GM19025 (cell line): ENCODE measurements at regions not wholly inside any gene's neighbourhood (a gene's known extent, or its start where the extent isn't known, plus 50 kb on each side); places are given as distances from the start of the nearest gene placed in this dataset.
"Not testable (repeated sequence)": the region's sequence is repeated elsewhere in the genome, so short reads cannot be mapped to it uniquely, and the experiment has no call there.

ENCODE experiments used
- ATAC-seq: cut with Tn5 transposase; IDR thresholded peaks from one replicate; pipeline ENCODE4 v1.9.1; 2021; ENCODE audit warnings: mild to moderate bottlenecking, low read depth, moderate library complexity; ENCODE audit not compliant: unreplicated experiment

DNA sequence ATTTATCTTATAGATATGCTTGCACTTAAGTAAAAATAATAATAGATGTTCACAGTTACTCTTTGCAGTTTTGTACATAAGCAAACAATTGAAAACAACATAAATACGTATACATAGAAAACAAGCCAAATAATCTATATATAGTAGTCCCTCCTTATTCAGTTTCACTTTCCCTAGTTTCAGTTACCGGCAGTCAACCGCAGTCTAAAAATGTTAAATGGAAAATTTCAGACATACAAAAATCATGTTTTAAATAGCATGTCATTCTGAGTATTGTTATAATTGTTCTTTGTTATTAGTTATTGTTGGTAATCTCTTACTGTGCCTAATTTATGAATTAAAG is 262.0 kb downstream of the CGGBP1 start:
- ATAC-seq: no peak

DNA sequence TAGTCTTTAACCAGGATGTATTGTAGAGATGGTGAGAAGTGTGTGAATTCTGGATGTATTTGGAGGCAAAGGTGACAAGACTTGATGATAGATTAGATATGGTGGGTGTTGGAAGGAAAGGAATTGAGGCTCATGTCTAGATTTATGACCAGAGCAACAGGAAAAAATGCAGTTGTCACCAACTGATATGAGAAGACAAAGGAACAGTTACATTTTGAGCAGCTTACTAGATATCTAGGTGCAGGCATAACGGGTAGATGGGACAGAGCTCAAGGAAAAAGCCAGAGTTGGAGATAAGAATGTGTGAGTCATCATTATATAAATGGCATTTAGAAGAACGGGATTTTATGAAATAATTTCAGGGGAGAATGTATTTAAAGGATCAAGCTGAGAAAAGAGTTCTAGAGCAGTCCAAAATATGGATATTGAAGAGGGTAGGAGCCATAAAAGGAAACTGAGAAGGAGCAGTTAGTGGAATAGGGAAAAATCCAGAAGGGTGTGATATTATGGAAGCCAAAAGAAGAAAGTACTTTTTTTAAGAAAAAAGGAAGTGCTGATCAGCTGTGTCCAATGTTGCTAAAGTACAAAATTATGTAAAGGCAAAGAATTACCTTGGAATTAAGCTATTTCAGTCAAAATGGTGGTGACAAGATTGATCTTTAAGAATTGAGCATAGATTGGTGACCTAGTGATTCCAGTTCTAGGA is 262.5 kb downstream of the CGGBP1 start:
- ATAC-seq: no peak

DNA sequence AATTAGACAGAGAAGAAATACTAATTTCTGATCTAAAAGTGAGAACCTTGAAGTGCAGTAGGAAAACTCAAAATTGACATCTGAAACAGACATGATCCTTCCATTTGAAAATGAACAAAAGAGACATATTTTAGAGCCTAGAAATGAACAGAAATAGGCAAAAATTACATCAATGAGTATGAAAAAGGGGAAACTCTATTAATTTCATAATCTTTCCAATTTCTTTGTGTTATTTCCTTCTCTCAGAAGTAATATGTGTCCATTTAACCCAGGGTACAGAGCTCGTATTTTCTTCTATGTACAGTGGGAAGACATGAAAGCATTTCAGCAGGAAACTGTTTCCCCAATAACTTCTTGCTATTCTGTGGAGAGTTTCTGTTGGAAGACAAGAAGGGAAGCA is 263.1 kb downstream of the CGGBP1 start:
- no peak for ATAC-seq

DNA sequence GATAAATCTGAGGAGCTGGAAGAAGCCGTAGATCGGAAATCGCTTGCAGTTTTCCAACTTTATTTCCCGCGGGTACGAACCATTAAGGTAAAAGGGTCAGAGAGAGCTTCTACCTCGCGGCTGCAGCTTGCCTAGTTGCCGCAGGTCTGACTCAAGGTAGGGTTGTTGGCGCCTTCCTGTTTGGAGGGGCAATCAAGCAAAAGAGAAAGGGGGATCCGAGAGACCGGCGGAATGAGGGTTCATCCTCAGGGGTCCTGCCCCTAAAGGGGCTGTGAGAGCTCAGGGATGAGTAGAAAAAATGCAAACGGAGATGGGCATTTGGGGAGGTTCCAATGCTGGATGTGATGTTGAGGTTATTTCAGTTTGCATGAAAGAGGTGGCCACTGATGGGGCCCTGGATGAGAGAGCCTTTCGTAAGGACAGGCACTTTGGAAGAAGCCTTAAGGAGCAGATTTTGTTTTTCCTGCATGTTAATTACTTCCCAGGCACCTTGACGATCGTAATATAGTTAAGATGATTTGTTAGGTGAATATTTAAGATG is 265.4 kb downstream of the CGGBP1 start:
- no peak for ATAC-seq

DNA sequence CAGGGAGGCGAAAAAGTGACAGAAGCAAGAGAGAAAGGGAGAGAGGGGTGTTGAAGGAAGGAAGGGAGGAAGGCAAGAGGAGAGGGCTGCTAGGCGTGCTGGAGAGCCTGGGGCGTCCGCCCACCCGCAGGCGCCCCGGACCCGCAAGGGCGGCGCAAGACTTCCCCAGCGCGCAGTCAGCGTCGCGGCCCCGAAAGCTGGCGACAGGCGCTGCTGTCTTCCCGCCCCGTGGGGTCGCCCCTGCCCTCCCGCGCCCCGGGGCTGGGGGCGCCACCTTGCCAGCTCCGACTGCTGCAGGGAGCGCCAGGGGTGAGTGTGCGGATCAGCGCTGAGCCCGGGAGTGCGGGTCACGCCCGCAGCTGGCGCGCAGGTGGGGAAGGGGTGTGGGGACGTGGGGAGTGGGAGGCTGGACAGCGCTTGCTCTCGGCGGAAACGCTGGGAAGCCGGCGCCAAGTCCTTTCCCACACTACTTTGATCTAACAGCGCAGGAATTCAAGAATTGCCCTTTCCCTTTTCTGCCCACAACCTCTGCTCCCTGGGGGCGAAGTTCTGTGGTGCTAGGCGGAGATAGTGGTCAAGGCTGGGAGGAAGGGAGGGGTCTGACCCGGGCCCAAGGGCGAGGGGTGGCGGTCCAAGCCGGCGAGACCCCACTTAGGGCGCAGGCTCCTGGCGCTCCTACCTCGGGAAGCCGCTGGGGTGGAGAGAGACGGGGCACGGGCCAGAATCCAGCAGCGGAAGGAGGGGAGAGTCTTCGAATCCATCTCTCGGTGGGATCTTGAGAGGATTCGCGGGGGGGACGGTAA is 266.1 kb downstream of the CGGBP1 start, which contains the start of gene HTR1F:
HTR1F (plus strand) TSS at position 173 of the 803 bp plus-strand sequence.
- ATAC-seq: no peak

DNA sequence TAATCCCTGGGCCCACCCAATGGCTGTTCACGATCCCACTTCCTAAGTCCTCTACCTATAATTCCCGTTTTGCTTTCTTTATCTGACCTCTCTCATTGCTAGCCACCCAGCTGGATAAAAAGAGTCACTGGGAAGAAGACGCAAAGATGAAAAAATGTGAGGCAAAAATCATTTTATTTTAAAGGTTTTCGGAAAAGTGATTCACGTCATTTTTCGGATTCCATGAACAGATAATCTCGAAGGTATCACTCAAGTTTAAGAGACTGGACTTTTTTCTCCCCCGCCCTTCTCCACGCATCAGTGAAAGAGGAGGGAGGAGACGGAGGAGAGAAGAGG is 266.6 kb downstream of the CGGBP1 start:
- ATAC-seq: no peak

DNA sequence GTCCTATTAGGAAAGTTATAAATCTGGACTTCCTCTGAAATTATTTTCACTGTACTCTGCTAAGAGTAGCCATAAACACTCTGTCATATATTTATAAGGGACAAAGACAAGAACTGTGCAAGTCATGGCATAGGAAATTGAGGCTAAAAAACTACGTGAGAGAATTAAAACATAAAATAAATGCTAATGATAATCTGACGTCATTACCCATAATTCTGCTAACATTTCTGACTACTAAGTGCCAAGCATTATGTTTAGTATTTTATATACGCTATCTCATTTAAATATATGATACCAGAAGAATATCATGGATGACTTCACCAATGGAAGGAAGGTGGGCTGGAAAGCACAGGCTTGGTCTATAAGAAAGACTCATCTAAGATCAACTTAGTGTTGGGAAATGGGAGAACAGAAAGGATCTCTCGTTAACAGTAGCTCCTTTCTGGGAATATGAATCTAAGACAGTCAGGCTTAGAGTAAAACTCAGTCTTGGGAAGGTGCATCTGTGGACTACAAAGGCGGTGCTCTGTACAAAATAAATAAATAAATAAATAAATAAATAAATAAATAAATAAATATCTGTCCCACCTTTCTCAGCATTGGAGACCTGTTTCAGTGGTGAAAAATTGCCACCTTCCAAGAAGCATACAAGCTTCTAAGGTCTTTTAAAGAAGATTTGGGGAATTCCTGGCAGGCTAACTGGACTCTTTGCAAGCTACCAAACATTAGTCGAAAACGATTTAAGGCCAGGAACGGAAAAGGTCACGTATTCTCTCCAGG is 267.4 kb downstream of the CGGBP1 start:
- ATAC-seq: no peak

DNA sequence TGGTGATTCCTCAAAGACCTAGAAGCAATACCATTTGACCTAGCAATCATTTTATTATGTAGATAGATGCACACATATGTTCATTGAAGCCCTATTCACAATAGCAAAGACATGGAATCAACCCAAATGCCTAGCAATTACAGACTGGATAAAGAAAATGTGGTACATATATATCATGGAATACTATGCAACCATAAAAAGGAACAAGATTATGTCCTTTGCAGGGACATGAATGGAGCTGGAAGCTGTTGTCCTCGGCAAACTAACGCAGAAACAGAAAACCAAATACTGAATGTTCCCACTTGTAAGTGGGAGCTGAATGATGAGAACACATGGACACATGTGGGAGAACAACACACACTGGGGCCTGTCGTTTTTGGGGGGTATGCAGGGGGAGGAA is 269.8 kb downstream of the CGGBP1 start:
- not testable (repeated sequence) for ATAC-seq

DNA sequence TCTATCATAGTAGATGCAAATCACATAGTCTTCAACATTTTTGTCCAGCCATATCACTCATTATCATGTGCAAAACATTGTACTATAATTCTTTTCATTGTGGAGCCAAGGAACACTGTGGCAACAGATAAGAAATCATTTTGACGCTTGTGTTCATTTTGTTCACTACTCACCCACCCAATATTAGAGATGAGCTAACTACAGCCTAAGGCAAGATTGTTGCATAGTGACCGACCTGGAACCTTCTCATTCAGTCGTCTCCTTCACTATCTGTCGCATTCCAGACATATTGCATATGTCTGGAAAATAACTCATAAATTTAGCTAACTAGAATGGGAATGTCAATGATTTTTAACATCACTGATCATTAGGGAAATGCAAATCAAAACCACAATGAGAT is 270.3 kb downstream of the CGGBP1 start:
- no peak for ATAC-seq

DNA sequence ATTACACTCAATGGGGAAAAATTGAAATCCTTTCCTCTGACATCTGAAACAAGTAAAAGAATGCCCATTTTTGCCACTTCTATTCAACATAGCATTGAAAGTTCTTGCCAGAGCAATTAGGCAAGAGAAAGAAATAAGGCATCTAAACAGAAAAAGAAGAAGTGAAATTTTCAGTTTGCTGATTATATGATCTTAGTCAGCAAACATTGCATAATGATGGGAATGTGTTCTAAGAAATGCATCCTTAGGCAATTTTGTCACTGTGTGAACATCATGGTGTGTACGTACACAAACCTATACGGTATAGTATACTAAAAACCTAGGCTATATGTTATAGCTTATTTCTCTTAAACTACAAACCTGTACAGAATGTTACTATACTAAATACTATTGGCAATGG is 278.0 kb downstream of the CGGBP1 start:
- no peak for ATAC-seq

DNA sequence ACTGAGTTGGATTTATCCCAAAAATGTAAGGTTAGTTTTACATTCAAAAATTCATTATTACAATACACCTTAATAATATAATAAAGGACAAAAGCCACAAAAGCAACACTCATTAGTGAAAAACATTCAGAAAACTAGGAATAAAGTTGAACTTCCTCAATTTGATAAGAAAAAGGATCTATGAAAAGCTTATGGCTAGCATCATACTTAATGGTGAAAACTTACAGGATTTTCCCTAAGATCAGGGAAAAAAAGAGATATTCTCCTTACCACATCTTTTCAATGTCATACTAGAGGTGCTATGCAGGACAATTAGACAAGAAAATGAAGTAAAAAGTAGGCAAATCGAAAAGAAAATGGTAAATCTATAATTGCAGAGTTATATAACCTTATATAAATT is 279.9 kb downstream of the CGGBP1 start:
- no peak for ATAC-seq

DNA sequence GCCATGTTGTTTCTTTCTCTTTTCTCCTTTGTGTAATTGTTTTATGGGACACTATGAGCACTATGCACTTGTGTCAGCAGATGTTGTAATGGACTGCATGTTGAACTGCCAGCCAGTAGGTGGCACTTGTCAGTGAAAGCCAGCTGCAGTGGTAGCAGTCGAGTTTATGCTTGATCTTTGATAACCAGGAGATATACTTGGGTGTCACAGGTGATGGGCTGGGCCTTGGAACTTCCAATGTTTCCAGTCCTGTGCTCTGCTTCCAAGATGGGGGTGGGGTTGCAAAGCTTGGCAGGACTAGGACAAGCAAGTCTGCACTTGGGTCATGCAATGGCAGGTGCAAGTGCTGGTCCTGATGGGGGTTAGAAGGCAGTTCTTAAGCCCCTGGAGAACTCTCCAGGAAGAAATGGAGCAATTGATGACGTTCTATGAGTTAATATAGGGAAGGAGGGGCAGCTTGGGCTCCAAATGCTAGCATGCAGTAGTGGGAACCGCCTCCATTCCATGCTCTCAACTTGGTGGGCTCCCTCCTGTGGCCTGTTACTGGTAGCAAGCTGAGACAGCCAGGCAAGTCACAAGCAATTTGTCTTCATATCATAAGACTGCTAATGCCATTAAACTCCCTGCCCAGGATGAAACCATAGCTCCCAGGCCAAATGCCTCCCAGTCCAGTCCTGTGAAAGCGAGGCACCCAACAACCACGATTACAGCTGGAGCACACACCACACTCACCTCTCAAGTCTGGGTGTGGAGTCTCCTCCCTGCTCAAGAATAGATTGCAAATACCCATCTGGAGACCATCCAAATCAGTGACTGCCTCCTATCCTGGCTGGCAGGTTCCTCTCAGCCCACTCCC is 287.2 kb downstream of the CGGBP1 start:
- ATAC-seq: peak; percentile 90

DNA sequence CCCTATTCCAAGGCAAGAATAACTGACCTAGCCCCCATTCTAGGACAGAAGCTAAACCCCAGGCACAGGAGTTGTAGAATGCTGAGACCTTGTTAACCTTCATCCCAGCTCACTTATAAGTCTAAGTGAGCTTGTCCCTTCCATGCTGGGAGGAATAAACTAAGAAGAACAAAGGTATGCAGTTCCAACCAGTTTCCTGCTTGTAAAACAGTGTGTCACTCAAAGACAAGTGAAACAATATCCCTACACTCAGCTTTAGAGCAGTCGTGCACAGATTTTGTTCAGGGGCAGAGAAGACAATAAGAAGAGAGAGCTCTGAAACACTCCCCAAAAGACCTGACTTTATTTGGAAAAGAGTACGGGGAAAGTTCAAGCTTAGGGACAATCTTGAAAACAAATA is 292.1 kb downstream of the CGGBP1 start:
- ATAC-seq: no peak

DNA sequence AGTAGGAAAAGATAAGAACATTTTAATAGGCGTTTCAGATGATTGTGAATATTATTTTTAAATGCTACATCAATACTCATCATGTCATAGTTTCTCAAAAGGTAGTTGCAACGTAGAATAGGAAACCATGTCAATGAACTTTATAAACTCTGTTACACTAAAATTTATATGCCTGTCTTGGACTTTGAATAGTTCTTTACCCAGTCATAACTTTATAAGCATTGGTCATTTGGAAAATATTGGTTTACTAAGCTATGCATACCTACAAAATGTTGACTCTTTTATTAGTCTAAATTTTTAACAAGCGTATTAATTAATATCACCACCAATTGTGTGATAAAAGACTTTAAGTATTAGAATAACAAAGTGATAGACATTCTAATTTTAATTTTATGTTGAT is 293.5 kb downstream of the CGGBP1 start:
- ATAC-seq: no peak

DNA sequence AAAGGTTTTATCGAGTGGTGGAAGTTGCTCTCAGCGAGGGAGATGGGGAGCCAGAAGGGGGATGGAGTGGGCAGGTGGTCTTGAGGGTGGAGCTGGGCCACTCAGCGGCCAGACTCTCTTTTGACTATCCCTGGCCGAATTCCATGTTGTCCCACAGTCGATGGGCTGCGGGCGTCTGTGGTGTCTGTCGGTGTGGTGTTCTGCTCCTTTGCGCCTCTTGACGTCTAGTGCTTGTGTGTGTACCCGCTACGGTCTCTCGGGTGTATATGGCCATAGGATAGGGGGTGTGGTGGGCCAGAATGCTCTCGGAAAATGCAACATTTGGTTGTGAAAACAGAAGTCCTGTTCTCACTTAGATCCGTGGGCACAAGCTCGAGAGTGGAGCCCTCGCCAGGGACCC is 297.0 kb downstream of the CGGBP1 start:
- ATAC-seq: no peak

DNA sequence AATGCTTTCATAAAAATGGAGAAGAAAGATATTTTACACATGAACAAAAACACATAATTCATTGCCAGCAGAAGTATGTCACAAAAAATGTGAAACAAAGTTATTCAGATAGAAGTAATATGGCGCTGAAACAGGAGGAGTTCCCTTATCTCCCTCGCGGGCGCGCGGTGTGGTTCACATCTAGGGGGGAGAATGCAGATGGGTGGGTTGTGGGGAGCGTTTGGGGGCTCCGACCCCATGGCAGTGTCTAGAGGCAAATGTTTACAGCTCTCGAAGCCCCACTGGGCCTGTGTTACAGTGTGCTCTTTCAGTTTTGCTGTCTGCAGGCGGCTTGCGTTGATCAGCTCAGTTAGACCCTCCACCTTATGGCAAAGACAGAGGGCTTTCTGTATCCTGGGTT is 297.5 kb downstream of the CGGBP1 start:
- ATAC-seq: no peak

DNA sequence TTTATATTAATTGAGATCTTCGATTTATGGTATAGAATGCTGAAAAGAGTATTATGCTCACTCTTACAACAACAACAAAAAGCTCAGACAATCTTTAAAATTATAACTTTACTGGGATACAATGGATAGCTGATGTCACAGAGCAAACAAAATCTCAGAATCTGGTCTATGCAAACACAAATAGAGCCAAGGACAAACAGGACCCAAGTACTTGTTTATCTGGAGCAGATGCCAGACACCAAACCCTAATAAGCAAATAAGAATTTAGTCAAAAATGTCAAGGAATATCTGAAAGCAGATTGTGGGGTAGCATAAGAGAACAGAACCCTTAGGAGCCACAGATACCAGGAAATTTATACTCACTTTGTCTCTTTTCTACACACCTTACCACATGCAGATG is 302.2 kb downstream of the CGGBP1 start:
- ATAC-seq: no peak

DNA sequence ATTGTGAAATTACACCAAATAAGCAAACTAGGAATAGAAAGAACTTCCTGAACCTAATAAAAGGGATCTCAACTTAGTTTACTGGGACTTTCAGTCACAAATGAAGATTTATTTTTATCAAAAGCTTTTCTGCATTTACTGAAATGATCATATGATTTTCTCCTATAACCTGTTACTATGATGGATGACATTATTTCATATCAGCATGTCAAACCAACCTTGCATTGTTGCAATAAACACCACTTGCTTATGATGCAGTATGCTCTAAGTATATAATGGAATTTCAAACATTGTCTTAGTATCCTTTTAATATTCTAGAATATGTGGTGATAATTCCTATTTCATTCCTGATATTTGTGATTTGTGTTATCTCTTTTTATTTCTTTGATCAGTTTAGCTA is 303.0 kb downstream of the CGGBP1 start:
- ATAC-seq: no peak

DNA sequence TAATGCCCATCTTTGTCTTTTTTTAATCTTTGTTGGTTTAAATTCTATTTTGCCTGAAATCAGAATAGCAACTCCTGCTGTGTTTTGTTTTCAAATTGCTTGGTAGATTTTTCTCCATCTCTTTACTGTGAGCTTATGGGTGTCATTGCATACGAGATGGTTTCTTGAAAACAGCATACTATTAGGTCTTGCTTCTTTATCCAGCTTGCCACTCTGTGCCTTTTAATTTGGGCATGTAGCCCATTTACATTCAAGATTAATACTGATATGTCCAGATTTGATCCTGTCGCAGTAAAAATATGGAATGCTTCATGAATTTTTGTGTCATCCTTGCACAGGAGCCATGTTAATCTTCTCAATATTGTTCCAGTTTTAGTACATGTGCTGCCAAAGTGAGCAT is 316.6 kb downstream of the CGGBP1 start:
- no peak for ATAC-seq

DNA sequence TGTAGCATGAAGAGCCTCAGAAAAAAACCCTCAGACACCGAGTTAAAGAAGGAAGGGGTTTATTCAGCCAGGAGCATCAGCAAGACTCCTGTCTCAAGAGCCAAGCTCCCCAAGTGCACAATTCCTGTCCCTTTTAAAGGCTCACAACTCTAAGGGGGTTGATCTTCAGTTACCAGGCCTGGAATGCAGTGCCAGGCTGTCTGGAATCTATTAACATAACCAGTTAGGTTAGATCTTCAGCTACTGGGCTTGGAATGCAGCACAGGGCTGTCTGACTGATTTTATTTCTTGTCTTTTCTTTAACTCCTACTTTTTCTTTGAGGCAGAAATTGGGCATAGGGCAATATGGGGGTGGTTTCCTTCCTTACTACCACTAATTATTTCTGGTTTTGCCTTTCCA is 317.9 kb downstream of the CGGBP1 start:
- ATAC-seq: not testable (repeated sequence)
